ENCODE measurements at regions not wholly inside any gene's neighbourhood (a gene's known extent, or its start where the extent isn't known, plus 50 kb on each side); places are given as distances from the start of the nearest gene placed in this dataset.

DNA sequence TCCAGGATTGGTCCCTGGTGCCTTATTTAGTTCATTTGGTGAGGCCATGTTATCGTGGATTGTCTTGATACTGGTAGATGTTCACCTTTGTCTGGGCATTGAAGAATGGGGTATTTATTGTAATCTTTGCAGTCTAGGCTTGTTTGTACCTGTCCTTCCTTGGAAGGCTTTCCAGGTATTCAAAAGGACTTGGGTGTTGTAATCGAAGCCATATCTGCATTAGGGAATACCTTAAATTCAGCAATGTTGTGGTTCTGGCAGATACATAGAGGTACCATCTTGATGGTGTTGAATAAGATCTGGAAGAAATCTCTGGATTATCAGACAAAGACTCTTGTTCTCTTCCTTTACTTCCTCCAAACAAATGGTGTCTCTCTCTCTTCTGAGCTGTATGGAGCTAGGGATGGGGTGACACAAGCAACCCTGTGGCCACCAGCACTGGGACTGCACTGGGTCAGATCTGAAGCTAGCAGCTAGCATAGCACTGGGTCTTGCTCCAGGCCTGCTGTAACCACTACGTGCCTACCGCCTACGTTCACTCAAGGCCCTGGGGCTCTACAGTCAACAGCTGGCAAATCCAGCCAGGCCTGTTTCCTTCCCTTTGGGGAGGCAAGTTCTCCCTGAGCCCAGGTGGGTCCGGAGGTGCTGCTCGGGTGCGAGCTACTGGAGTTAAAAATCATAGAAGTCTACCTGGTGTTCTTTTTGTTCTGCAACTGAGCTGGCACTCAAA, 261.1 kb upstream of the CITED2 start:
- peaks cover 0 to 19% of the 10 kb centered on the region in 2 experiments; a peak in 4 of 5 replicates for H3K4me1 ChIP-seq (replicated peaks in 1 of 2; ENCODE audit: control insufficient read depth in 2 of 2, insufficient read depth in 2 of 2, low read length in 2 of 2)
- no peak overlapping the region for H3K4me2 ChIP-seq (ENCODE audit: insufficient read depth, low read length)
- H3K79me2 ChIP-seq (ENCODE audit: control insufficient read depth, insufficient read depth, low read length), result no peaks in the 10 kb centered on the region
- no peak overlapping the region for H3K4me3 ChIP-seq
- ATAC-seq (no peak; the same call in 2 of the 3 replicates), FAIRE-seq (no peak), DNase-seq (ENCODE audit: extremely low read depth in 1 of 4, low spot score in 3 of 4) (no peak)
- H3K9me1 ChIP-seq (ENCODE audit: control insufficient read depth, insufficient read depth, low read length), result no peaks in the 10 kb centered on the region
- no peaks in the 10 kb centered on the region for H3K36me3 ChIP-seq (ENCODE audit: control insufficient read depth, insufficient read depth, low read length)
- no peaks in the 10 kb centered on the region for H4K20me1 ChIP-seq (replicated peaks; ENCODE audit: control insufficient read depth, insufficient read depth, low read length)
- in situ Hi-C loops (cut with MboI), result no loop called here
- intact Hi-C loops (cut with micrococcal nuclease), result no loop called here
- ChIA-PET CTCF (ENCODE audit: low intra/inter-chr PET ratio) (no interaction called here), POLR2A (interaction anchor here (0.5 to 3.8 kb wide), 5 partner anchors 9 to 261 kb away, joined by 3 to 14 read pairs (median 4); partner anchors contain the start of gene CITED2)
- no peak overlapping the region for H3K27ac ChIP-seq (ENCODE audit: extremely low read depth, low read depth, low read length)
- TF ChIP-seq RUNX1 (IDR thresholded peaks at IDR 0.05; ENCODE audit: low read depth) (no peak), CREM (IDR thresholded peaks at IDR 0.05; ENCODE audit: low read depth) (no peak), CHCHD3 (CRISPR knock-in tag; IDR thresholded peaks at IDR 0.05) (no peak), LARP7 (IDR thresholded peaks at IDR 0.05) (no peak), WHSC1 (IDR thresholded peaks at IDR 0.05; ENCODE audit: low read length) (no peak), POLR2H (tag; IDR thresholded peaks at IDR 0.05; ENCODE audit: low read depth) (no peak), FOXM1 (IDR thresholded peaks at IDR 0.05; ENCODE audit: low read depth) (no peak), FOXM1 (CRISPR knock-in tag; IDR thresholded peaks at IDR 0.05; ENCODE audit: low read depth) (no peak), RB1 (IDR thresholded peaks at IDR 0.05; ENCODE audit: low read depth) (no peak), PURB (CRISPR knock-in tag; IDR thresholded peaks at IDR 0.05; ENCODE audit: low read depth) (no peak), HNRNPLL (IDR thresholded peaks at IDR 0.05; ENCODE audit: low read depth, low read length, poor library complexity, severe bottlenecking) (no peak), KDM4B (IDR thresholded peaks at IDR 0.05; ENCODE audit: borderline replicate concordance in 2 of 2, low read depth in 1 of 2) (no peak), ZNF347 (CRISPR knock-in tag; IDR thresholded peaks at IDR 0.05; ENCODE audit: low read depth) (no peak), HNRNPH1 (optimal IDR thresholded peaks at IDR 0.05; ENCODE audit: low read depth, low read length) (no peak)
- TF ChIP-seq, protein P1, sequence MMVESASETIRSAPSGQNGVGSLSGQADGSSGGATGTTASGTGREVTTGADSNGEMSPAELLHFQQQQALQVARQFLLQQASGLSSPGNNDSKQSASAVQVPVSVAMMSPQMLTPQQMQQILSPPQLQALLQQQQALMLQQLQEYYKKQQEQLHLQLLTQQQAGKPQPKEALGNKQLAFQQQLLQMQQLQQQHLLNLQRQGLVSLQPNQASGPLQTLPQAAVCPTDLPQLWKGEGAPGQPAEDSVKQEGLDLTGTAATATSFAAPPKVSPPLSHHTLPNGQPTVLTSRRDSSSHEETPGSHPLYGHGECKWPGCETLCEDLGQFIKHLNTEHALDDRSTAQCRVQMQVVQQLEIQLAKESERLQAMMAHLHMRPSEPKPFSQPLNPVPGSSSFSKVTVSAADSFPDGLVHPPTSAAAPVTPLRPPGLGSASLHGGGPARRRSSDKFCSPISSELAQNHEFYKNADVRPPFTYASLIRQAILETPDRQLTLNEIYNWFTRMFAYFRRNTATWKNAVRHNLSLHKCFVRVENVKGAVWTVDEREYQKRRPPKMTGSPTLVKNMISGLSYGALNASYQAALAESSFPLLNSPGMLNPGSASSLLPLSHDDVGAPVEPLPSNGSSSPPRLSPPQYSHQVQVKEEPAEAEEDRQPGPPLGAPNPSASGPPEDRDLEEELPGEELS (CRISPR knock-in tag; IDR thresholded peaks at IDR 0.05; ENCODE audit: borderline replicate concordance), result no peak
- 0 out of 2 replicates have a peak overlapping the region, but pooled peaks have one; percentile 29 for H2AFZ ChIP-seq (ENCODE audit: low read depth, low read length)
- no TSS peak for BruUV-seq (replicated peaks)
- no peaks in the 10 kb centered on the region for H3K27me3 ChIP-seq (ENCODE audit: control insufficient read depth in 2 of 2, insufficient read depth in 2 of 2, low read length in 2 of 2)
- WGBS (ENCODE audit: insufficient coverage, low coverage, missing lambda C conversion rate), result 74% methylated on average over 8 of the region's 8 CpGs
- no peaks in the 10 kb centered on the region; the same call in 1 of the 2 replicates for H3K9me3 ChIP-seq (replicated peaks; ENCODE audit: control insufficient read depth, insufficient read depth, low read depth, low read length)
- H3K9ac ChIP-seq (ENCODE audit: insufficient read depth in 1 of 2, low read depth in 2 of 2, low read length in 2 of 2), result no peak overlapping the region

Measured in K562 (cell line).